ENCODE measurements at regions not wholly inside any gene's neighbourhood (a gene's known extent, or its start where the extent isn't known, plus 50 kb on each side); places are given as distances from the start of the nearest gene placed in this dataset.

DNA sequence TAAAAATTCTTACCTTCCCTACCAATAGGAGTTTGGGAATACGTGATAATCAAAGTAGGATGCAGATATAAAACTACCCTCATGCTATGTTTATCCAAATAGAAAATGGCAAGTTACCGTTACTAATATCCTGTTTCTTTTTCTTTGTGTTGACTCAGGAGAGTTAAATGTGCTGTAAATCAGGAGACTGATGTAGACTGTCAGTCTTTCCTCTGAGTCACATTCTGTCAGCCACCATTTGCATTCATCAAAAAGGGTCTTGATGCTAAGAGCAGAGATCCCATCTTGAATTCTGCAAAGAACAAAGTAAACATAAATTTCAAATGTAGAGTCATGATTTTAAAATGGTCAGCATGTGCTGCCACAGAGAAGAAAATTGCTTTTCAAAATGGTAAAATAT, 712.8 kb downstream of the SOCS6 start:
- TF ChIP-seq EMX1 (CRISPR knock-in tag; IDR thresholded peaks at IDR 0.05) = no peak
- no peak for TF ChIP-seq GTF2I (CRISPR knock-in tag; conservative IDR thresholded peaks at IDR 0.05)
- no peak for TF ChIP-seq MAX (CRISPR knock-in tag; IDR thresholded peaks at IDR 0.05)
- TF ChIP-seq, protein P1, sequence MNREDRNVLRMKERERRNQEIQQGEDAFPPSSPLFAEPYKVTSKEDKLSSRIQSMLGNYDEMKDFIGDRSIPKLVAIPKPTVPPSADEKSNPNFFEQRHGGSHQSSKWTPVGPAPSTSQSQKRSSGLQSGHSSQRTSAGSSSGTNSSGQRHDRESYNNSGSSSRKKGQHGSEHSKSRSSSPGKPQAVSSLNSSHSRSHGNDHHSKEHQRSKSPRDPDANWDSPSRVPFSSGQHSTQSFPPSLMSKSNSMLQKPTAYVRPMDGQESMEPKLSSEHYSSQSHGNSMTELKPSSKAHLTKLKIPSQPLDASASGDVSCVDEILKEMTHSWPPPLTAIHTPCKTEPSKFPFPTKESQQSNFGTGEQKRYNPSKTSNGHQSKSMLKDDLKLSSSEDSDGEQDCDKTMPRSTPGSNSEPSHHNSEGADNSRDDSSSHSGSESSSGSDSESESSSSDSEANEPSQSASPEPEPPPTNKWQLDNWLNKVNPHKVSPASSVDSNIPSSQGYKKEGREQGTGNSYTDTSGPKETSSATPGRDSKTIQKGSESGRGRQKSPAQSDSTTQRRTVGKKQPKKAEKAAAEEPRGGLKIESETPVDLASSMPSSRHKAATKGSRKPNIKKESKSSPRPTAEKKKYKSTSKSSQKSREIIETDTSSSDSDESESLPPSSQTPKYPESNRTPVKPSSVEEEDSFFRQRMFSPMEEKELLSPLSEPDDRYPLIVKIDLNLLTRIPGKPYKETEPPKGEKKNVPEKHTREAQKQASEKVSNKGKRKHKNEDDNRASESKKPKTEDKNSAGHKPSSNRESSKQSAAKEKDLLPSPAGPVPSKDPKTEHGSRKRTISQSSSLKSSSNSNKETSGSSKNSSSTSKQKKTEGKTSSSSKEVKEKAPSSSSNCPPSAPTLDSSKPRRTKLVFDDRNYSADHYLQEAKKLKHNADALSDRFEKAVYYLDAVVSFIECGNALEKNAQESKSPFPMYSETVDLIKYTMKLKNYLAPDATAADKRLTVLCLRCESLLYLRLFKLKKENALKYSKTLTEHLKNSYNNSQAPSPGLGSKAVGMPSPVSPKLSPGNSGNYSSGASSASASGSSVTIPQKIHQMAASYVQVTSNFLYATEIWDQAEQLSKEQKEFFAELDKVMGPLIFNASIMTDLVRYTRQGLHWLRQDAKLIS (CRISPR knock-in tag; IDR thresholded peaks at IDR 0.05; ENCODE audit: borderline replicate concordance) = no peak
- TF ChIP-seq STAT6 (CRISPR knock-in tag; conservative IDR thresholded peaks at IDR 0.05; ENCODE audit: low read depth) = no peak
- TF ChIP-seq CTCF (IDR thresholded peaks at IDR 0.05) = no peak
- TF ChIP-seq, protein P2, sequence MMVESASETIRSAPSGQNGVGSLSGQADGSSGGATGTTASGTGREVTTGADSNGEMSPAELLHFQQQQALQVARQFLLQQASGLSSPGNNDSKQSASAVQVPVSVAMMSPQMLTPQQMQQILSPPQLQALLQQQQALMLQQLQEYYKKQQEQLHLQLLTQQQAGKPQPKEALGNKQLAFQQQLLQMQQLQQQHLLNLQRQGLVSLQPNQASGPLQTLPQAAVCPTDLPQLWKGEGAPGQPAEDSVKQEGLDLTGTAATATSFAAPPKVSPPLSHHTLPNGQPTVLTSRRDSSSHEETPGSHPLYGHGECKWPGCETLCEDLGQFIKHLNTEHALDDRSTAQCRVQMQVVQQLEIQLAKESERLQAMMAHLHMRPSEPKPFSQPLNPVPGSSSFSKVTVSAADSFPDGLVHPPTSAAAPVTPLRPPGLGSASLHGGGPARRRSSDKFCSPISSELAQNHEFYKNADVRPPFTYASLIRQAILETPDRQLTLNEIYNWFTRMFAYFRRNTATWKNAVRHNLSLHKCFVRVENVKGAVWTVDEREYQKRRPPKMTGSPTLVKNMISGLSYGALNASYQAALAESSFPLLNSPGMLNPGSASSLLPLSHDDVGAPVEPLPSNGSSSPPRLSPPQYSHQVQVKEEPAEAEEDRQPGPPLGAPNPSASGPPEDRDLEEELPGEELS (CRISPR knock-in tag; IDR thresholded peaks at IDR 0.05) = no peak
- no peak for TF ChIP-seq ZNF512 (CRISPR knock-in tag; IDR thresholded peaks at IDR 0.05; ENCODE audit: borderline replicate concordance)
- TF ChIP-seq E2F4 (CRISPR knock-in tag; IDR thresholded peaks at IDR 0.05; ENCODE audit: borderline replicate concordance, low read depth) = no peak
- no peak for TF ChIP-seq JUN (CRISPR knock-in tag; IDR thresholded peaks at IDR 0.05)
- no peak for TF ChIP-seq NFE2L1 (CRISPR knock-in tag; IDR thresholded peaks at IDR 0.05)
- no peak for TF ChIP-seq IRF1 (CRISPR knock-in tag; IDR thresholded peaks at IDR 0.05)
- TF ChIP-seq CREB1 (CRISPR knock-in tag; IDR thresholded peaks at IDR 0.05) = no peak
- TF ChIP-seq, protein P3, sequence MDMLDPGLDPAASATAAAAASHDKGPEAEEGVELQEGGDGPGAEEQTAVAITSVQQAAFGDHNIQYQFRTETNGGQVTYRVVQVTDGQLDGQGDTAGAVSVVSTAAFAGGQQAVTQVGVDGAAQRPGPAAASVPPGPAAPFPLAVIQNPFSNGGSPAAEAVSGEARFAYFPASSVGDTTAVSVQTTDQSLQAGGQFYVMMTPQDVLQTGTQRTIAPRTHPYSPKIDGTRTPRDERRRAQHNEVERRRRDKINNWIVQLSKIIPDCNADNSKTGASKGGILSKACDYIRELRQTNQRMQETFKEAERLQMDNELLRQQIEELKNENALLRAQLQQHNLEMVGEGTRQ (CRISPR knock-in tag; IDR thresholded peaks at IDR 0.05) = no peak
